ENCODE measurements at regions not wholly inside any gene's neighbourhood (a gene's known extent, or its start where the extent isn't known, plus 50 kb on each side); places are given as distances from the start of the nearest gene placed in this dataset.

GRCh38 chr10:90396721-90397120 lies 461.1 kb downstream of the HTR7 start:
- DNase-seq (ENCODE audit: extremely low read depth in 1 of 2, low read depth in 1 of 2), result no peak

GRCh38 chr10:90398566-90398965 lies 459.3 kb downstream of the HTR7 start:
- no peak for DNase-seq (ENCODE audit: extremely low read depth in 1 of 2, low read depth in 1 of 2)

GRCh38 chr10:90399782-90400181 lies 458.1 kb downstream of the HTR7 start:
- no peak for DNase-seq (ENCODE audit: extremely low read depth in 1 of 2, low read depth in 1 of 2)

- DNase-seq (ENCODE audit: extremely low read depth in 1 of 2, low read depth in 1 of 2), result no peak
Measured at GRCh38 chr10:90403211-90404000, 454.4 kb downstream of the HTR7 start.

- no peak for DNase-seq (ENCODE audit: extremely low read depth in 1 of 2, low read depth in 1 of 2)
Measured at GRCh38 chr10:90407131-90407530, 450.7 kb downstream of the HTR7 start.

GRCh38 chr10:90407851-90408250 lies 450.0 kb downstream of the HTR7 start:
- DNase-seq (ENCODE audit: extremely low read depth in 1 of 2, low read depth in 1 of 2), result no peak

GRCh38 chr10:90412582-90412981 lies 445.3 kb downstream of the HTR7 start:
- no peak for DNase-seq (ENCODE audit: extremely low read depth in 1 of 2, low read depth in 1 of 2)

- no peak for DNase-seq (ENCODE audit: extremely low read depth in 1 of 2, low read depth in 1 of 2)
Measured at GRCh38 chr10:90413196-90413595, 444.6 kb downstream of the HTR7 start.

- DNase-seq (ENCODE audit: extremely low read depth in 1 of 2, low read depth in 1 of 2), result no peak
Measured at GRCh38 chr10:90414926-90415325, 442.9 kb downstream of the HTR7 start.

- no peak for DNase-seq (ENCODE audit: extremely low read depth in 1 of 2, low read depth in 1 of 2)
Measured at GRCh38 chr10:90417029-90417428, 440.8 kb downstream of the HTR7 start.

- DNase-seq (ENCODE audit: extremely low read depth in 1 of 2, low read depth in 1 of 2), result no peak
Measured at GRCh38 chr10:90417476-90418210, 440.2 kb downstream of the HTR7 start.

GRCh38 chr10:90418869-90419652 lies 438.8 kb downstream of the HTR7 start:
- no peak for DNase-seq (ENCODE audit: extremely low read depth in 1 of 2, low read depth in 1 of 2)

- no peak for DNase-seq (ENCODE audit: extremely low read depth in 1 of 2, low read depth in 1 of 2)
Measured at GRCh38 chr10:90420637-90421318, 437.1 kb downstream of the HTR7 start.

- no peak for DNase-seq (ENCODE audit: extremely low read depth in 1 of 2, low read depth in 1 of 2)
Measured at GRCh38 chr10:90421874-90422273, 436.0 kb downstream of the HTR7 start.

GRCh38 chr10:90424730-90425129 lies 433.1 kb downstream of the HTR7 start:
- no peak for DNase-seq (ENCODE audit: extremely low read depth in 1 of 2, low read depth in 1 of 2)

GRCh38 chr10:90430186-90430585 lies 427.7 kb downstream of the HTR7 start:
- DNase-seq (ENCODE audit: extremely low read depth in 1 of 2, low read depth in 1 of 2), result no peak

- no peak for DNase-seq (ENCODE audit: extremely low read depth in 1 of 2, low read depth in 1 of 2)
Measured at GRCh38 chr10:90432866-90433265, 425.0 kb downstream of the HTR7 start.

- no peak for DNase-seq (ENCODE audit: extremely low read depth in 1 of 2, low read depth in 1 of 2)
Measured at GRCh38 chr10:90435296-90435695, 422.5 kb downstream of the HTR7 start.

GRCh38 chr10:90437452-90437851 lies 420.4 kb downstream of the HTR7 start:
- DNase-seq (ENCODE audit: extremely low read depth in 1 of 2, low read depth in 1 of 2), result no peak

- no peak for DNase-seq (ENCODE audit: extremely low read depth in 1 of 2, low read depth in 1 of 2)
Measured at GRCh38 chr10:90440870-90441269, 417.0 kb downstream of the HTR7 start.

- no peak for DNase-seq (ENCODE audit: extremely low read depth in 1 of 2, low read depth in 1 of 2)
Measured at GRCh38 chr10:90443342-90443741, 414.5 kb downstream of the HTR7 start.
